Astrocyte (in vitro differentiated cells and primary cell): ENCODE measurements at regions not wholly inside any gene's neighbourhood (a gene's known extent, or its start where the extent isn't known, plus 50 kb on each side); places are given as distances from the start of the nearest gene placed in this dataset.
"Not testable (repeated sequence)": the region's sequence is repeated elsewhere in the genome, so short reads cannot be mapped to it uniquely, and the experiment has no call there.

Experiments used
- DNase-seq: peaks from one replicate; pipeline ENCODE4 v3.0.0-alpha.2; 2010; ENCODE audit warnings: low read depth
- FAIRE-seq: peaks from 2 replicates; lab custom pipeline; 2011; peaks lifted over from hg19 to GRCh38; lab: Jason Lieb, UNC
- H2AFZ ChIP-seq: 2 replicates; pipeline ENCODE4 v1.6.0; 2012; ENCODE audit warnings: low read depth, low read length, inconsistent platforms
- H3K27ac ChIP-seq: 2 replicates; pipeline ENCODE4 v1.5.1; 2011; ENCODE audit warnings: low read depth, low read length, inconsistent platforms
- H3K27me3 ChIP-seq: 2 replicates; pipeline ENCODE4 v1.6.0; 2011; ENCODE audit warnings: low read length, inconsistent platforms; ENCODE audit not compliant: insufficient read depth
- H3K36me3 ChIP-seq: 2 replicates; pipeline ENCODE4 v1.5.1; 2011; ENCODE audit warnings: low read length, inconsistent platforms; ENCODE audit not compliant: insufficient read depth
- H3K4me1 ChIP-seq: 2 replicates; pipeline ENCODE4 v1.5.1; 2011; ENCODE audit warnings: low read length, inconsistent platforms; ENCODE audit not compliant: insufficient read depth
- H3K4me2 ChIP-seq: 2 replicates; pipeline ENCODE4 v1.6.0; 2012; ENCODE audit warnings: low read length, inconsistent platforms
- H3K4me3 ChIP-seq: 2 replicates; pipeline ENCODE4 v1.5.1; 2011; ENCODE audit warnings: low read depth, mild to moderate bottlenecking, low read length, inconsistent platforms; ENCODE audit not compliant: insufficient read depth
- H3K79me2 ChIP-seq: 2 replicates; pipeline ENCODE4 v1.6.0; 2012; ENCODE audit warnings: mild to moderate bottlenecking, low read length, inconsistent platforms; ENCODE audit not compliant: insufficient read depth
- H3K9ac ChIP-seq: 2 replicates; pipeline ENCODE4 v1.6.0; 2012; ENCODE audit warnings: mild to moderate bottlenecking, low read length, inconsistent platforms
- H3K9me3 ChIP-seq: 2 replicates; pipeline ENCODE4 v1.5.1; 2012; ENCODE audit warnings: low read depth, mild to moderate bottlenecking, low read length, inconsistent platforms; ENCODE audit not compliant: insufficient read depth
- H4K20me1 ChIP-seq: 2 replicates; pipeline ENCODE4 v1.6.0; 2012; ENCODE audit warnings: low read length, inconsistent platforms; ENCODE audit not compliant: insufficient read depth
- H3K27ac Mint-ChIP-seq: one replicate; pipeline ENCODE4 v1.8.0; 2021; ENCODE audit warnings: mild to moderate bottlenecking, mixed read lengths; ENCODE audit not compliant: unreplicated experiment
- H3K27me3 Mint-ChIP-seq: one replicate; pipeline ENCODE4 v1.8.0; 2021; ENCODE audit warnings: low read depth, mixed read lengths; ENCODE audit not compliant: unreplicated experiment
- H3K36me3 Mint-ChIP-seq: one replicate; pipeline ENCODE4 v1.8.0; 2021; ENCODE audit warnings: low read depth, mixed read lengths; ENCODE audit not compliant: unreplicated experiment
- H3K4me1 Mint-ChIP-seq: one replicate; pipeline ENCODE4 v1.8.0; 2021; ENCODE audit warnings: low read depth, mixed read lengths; ENCODE audit not compliant: unreplicated experiment
- H3K4me3 Mint-ChIP-seq: one replicate; pipeline ENCODE4 v1.8.0; 2021; ENCODE audit warnings: mild to moderate bottlenecking, moderate library complexity, mixed read lengths; ENCODE audit not compliant: unreplicated experiment
- H3K9me3 Mint-ChIP-seq: one replicate; pipeline ENCODE4 v1.8.0; 2021; ENCODE audit warnings: mild to moderate bottlenecking, mixed read lengths; ENCODE audit not compliant: unreplicated experiment
- CTCF ChIP-seq: IDR thresholded peaks from 2 replicates; pipeline ENCODE4 v1.5.1; 2011; ENCODE audit warnings: low read depth, mild to moderate bottlenecking, inconsistent platforms, low read length, moderate library complexity; ENCODE audit not compliant: insufficient read depth
- EZH2 ChIP-seq: IDR thresholded peaks from 2 replicates; pipeline ENCODE4 v1.6.1; 2012; ENCODE audit warnings: mild to moderate bottlenecking, low read length, inconsistent platforms; ENCODE audit not compliant: insufficient read depth

- Mint-ChIP-seq H3K36me3 (peaks cover 19% of the 10 kb centered on the region), H3K27me3 (no peaks in the 10 kb centered on the region), H3K4me3 (no peak overlapping the region), H3K9me3 (no peaks in the 10 kb centered on the region), H3K4me1 (peaks cover 71% of the 10 kb centered on the region), H3K27ac (peak overlapping the region; percentile 95)
- H3K79me2 ChIP-seq: peaks cover 80% of the 10 kb centered on the region
- no peaks in the 10 kb centered on the region for H3K27me3 ChIP-seq
- H3K4me1 ChIP-seq: peaks cover 41% of the 10 kb centered on the region
- H3K9ac ChIP-seq: peak overlapping the region; percentile 56
- no peak overlapping the region for H2AFZ ChIP-seq
- DNase-seq: no peak
- peak overlapping the region; percentile 64 for H3K27ac ChIP-seq
- no peaks in the 10 kb centered on the region for H3K9me3 ChIP-seq
- H3K4me3 ChIP-seq: no peak overlapping the region
- peaks cover 20% of the 10 kb centered on the region for H4K20me1 ChIP-seq
- no peak for TF ChIP-seq EZH2
- TF ChIP-seq CTCF: no peak
- FAIRE-seq: no peak
- H3K4me2 ChIP-seq: peak overlapping the region; percentile 74
- H3K36me3 ChIP-seq: no peaks in the 10 kb centered on the region
Measured at GRCh38 chr7:130957137-130957513, 223.1 kb upstream of the KLF14 start.

DNA sequence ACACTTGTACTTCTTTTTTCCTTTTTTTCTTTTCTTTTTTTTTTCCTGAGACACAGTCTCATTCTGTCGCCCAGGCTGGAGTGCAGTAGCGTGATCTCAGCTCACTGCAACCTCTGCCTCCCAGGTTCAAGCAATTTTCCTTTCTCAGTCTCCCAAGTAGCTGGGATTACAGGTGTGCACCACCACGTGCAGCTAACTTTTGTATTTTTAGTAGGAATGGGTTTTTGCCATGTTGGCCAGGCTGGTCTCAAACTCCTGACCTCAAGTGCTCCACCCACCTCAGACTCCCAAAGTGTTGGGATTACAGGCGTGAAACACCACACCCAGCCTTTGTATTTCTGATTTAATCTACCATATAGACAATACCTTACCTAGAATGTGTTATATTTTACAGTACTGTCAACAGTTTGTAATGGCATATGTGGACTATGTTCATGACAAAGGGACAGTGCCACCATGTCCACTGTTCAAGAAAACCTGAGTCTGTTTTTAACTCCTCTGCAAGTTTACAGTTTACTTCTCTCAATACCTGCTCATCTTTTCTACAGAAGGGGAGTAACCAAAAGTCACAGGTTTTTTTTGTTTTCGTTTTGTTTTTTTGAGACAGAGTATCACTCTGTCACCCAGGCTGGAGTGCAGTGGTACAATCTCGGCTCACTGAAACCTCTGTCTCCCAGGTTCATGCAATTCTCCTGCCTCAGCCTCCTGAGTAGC, 223.9 kb upstream of the KLF14 start:
- H3K9ac ChIP-seq, H3K27ac ChIP-seq, H3K27me3 ChIP-seq, FAIRE-seq, H3K9me3 Mint-ChIP-seq, H3K9me3 ChIP-seq, H3K27ac Mint-ChIP-seq, H3K27me3 Mint-ChIP-seq, H2AFZ ChIP-seq, H3K36me3 ChIP-seq, DNase-seq, H3K4me3 Mint-ChIP-seq, H3K4me3 ChIP-seq: not testable (repeated sequence)
- Mint-ChIP-seq H3K4me1 (peaks cover 72% of the 10 kb centered on the region), H3K36me3 (peaks cover 16% of the 10 kb centered on the region)
- Histone ChIP-seq H3K4me2 (peak overlapping the region; percentile 81), H3K4me1 (peaks cover 46% of the 10 kb centered on the region), H4K20me1 (peaks cover 19% of the 10 kb centered on the region), H3K79me2 (peaks cover 76% of the 10 kb centered on the region)

DNA sequence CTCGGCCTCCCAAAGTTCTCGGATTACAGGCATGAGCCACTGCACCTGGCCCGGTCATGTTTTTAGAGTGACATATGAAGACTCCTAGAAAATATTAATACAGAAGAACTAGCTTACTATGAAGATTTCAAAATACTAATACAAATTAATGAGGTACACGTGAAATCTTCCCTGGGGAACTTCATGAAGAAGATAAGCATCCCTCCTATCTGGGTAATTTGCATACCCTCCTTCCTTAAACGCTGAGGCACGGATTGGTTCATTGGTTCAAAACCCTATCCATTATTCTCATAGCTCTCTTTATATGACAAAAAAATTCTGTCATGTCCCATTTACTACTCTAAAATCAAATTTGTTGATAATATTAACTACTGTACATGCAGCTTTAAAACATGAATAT, 224.8 kb upstream of the KLF14 start:
- Mint-ChIP-seq H3K9me3 (no peaks in the 10 kb centered on the region), H3K36me3 (peaks cover 16% of the 10 kb centered on the region), H3K4me3 (no peak overlapping the region), H3K4me1 (peaks cover 70% of the 10 kb centered on the region), H3K27me3 (no peaks in the 10 kb centered on the region), H3K27ac (peak overlapping the region; percentile 77)
- TF ChIP-seq CTCF (no peak), EZH2 (no peak)
- H4K20me1 ChIP-seq: peaks cover 14% of the 10 kb centered on the region
- FAIRE-seq: no peak
- no peaks in the 10 kb centered on the region for H3K36me3 ChIP-seq
- H3K9ac ChIP-seq: no peak overlapping the region
- H3K4me3 ChIP-seq: no peak overlapping the region
- no peaks in the 10 kb centered on the region for H3K27me3 ChIP-seq
- DNase-seq: no peak
- H3K9me3 ChIP-seq: no peaks in the 10 kb centered on the region
- H2AFZ ChIP-seq: no peak overlapping the region
- peak overlapping the region; percentile 81 for H3K4me2 ChIP-seq
- H3K79me2 ChIP-seq: peaks cover 67% of the 10 kb centered on the region
- H3K4me1 ChIP-seq: peaks cover 51% of the 10 kb centered on the region
- H3K27ac ChIP-seq: peak overlapping the region; percentile 99
